Panc1 (cell line): ENCODE measurements at regions not wholly inside any gene's neighbourhood (a gene's known extent, or its start where the extent isn't known, plus 50 kb on each side); places are given as distances from the start of the nearest gene placed in this dataset.

Experiments used
- CTCF ChIP-seq: fragments of 450-650 bp; IDR thresholded peaks from 2 replicates; pipeline ENCODE4 v1.5.1; 2017; ENCODE audit warnings: mild to moderate bottlenecking
- POLR2AphosphoS5 ChIP-seq: IDR thresholded peaks from 2 replicates; pipeline ENCODE4 v1.6.1; 2012; ENCODE audit warnings: mild to moderate bottlenecking, low read depth, low read length, moderate library complexity
- SIN3A ChIP-seq: IDR thresholded peaks from 2 replicates; pipeline ENCODE4 v1.6.1; 2012; ENCODE audit warnings: low read depth, mild to moderate bottlenecking, low read length, moderate library complexity, borderline replicate concordance; ENCODE audit not compliant: insufficient read depth
- TCF7L2 ChIP-seq: IDR thresholded peaks from 2 replicates; pipeline ENCODE4 v1.6.1; 2011; ENCODE audit warnings: mild to moderate bottlenecking, low read depth, low read length, inconsistent platforms
- TF ChIP-seq, protein P1 (sequence below), 2 experiments: IDR thresholded peaks; 2 replicates each; pipeline ENCODE4 v1.6.1; 2011 to 2012; ENCODE audit warnings: low read depth in 2 of 2, control low read depth in 1 of 2, low read length in 1 of 2, mild to moderate bottlenecking in 1 of 2, moderate library complexity in 1 of 2; ENCODE audit not compliant: insufficient read depth in 1 of 2

- TF ChIP-seq TCF7L2 (no peak), CTCF (no peak), SIN3A (no peak), POLR2AphosphoS5 (no peak)
- TF ChIP-seq, protein P1, sequence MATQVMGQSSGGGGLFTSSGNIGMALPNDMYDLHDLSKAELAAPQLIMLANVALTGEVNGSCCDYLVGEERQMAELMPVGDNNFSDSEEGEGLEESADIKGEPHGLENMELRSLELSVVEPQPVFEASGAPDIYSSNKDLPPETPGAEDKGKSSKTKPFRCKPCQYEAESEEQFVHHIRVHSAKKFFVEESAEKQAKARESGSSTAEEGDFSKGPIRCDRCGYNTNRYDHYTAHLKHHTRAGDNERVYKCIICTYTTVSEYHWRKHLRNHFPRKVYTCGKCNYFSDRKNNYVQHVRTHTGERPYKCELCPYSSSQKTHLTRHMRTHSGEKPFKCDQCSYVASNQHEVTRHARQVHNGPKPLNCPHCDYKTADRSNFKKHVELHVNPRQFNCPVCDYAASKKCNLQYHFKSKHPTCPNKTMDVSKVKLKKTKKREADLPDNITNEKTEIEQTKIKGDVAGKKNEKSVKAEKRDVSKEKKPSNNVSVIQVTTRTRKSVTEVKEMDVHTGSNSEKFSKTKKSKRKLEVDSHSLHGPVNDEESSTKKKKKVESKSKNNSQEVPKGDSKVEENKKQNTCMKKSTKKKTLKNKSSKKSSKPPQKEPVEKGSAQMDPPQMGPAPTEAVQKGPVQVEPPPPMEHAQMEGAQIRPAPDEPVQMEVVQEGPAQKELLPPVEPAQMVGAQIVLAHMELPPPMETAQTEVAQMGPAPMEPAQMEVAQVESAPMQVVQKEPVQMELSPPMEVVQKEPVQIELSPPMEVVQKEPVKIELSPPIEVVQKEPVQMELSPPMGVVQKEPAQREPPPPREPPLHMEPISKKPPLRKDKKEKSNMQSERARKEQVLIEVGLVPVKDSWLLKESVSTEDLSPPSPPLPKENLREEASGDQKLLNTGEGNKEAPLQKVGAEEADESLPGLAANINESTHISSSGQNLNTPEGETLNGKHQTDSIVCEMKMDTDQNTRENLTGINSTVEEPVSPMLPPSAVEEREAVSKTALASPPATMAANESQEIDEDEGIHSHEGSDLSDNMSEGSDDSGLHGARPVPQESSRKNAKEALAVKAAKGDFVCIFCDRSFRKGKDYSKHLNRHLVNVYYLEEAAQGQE (IDR thresholded peaks at IDR 0.05; ENCODE audit: insufficient read depth in 1 of 2, low read depth in 2 of 2, low read length in 1 of 2) = no peak
Measured at GRCh38 chr7:23968791-23969190, 258.8 kb downstream of the STK31 start.
